ENCODE measurements at regions not wholly inside any gene's neighbourhood (a gene's known extent, or its start where the extent isn't known, plus 50 kb on each side); places are given as distances from the start of the nearest gene placed in this dataset.
"Not testable (repeated sequence)": the region's sequence is repeated elsewhere in the genome, so short reads cannot be mapped to it uniquely, and the experiment has no call there.

DNA sequence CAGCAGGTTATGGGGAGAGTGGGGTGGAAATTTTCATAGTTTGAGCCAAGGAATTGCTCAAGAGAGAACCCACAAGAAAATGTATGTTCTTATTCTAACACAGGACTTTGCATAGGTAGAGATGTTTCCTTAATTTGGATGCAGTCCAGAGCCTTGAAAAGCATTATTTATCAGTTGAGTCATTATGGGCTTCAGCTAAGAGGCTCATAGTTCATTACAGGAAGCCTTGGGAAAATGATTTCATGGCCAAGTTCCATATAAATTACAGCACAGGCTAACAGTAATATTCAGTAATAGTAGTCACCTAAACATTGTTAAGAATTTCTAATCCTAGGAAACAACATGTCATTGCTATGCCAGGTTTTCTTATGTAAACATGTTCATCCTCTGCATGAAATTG is 131.1 kb upstream of the PTPRZ1 start:
- H3K4me3 ChIP-seq = no peak overlapping the region
- no peaks in the 10 kb centered on the region for H3K36me3 ChIP-seq
- no peak for DNase-seq (ENCODE audit: low spot score)
- H3K4me1 ChIP-seq (replicated peaks) = no peaks in the 10 kb centered on the region
- intact Hi-C loops (cut with DNase I) = no loop called here
- no peak overlapping the region for H3K27ac ChIP-seq
- TF ChIP-seq, protein P1, sequence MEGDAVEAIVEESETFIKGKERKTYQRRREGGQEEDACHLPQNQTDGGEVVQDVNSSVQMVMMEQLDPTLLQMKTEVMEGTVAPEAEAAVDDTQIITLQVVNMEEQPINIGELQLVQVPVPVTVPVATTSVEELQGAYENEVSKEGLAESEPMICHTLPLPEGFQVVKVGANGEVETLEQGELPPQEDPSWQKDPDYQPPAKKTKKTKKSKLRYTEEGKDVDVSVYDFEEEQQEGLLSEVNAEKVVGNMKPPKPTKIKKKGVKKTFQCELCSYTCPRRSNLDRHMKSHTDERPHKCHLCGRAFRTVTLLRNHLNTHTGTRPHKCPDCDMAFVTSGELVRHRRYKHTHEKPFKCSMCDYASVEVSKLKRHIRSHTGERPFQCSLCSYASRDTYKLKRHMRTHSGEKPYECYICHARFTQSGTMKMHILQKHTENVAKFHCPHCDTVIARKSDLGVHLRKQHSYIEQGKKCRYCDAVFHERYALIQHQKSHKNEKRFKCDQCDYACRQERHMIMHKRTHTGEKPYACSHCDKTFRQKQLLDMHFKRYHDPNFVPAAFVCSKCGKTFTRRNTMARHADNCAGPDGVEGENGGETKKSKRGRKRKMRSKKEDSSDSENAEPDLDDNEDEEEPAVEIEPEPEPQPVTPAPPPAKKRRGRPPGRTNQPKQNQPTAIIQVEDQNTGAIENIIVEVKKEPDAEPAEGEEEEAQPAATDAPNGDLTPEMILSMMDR (IDR thresholded peaks at IDR 0.05) = no peak
- no peak for TF ChIP-seq POLR2AphosphoS5 (IDR thresholded peaks at IDR 0.05)
- no peak for TF ChIP-seq POLR2A (IDR thresholded peaks at IDR 0.05)
- no peaks in the 10 kb centered on the region for H3K9me3 ChIP-seq
- no peaks in the 10 kb centered on the region for H3K27me3 ChIP-seq (replicated peaks; ENCODE audit: insufficient read depth)

DNA sequence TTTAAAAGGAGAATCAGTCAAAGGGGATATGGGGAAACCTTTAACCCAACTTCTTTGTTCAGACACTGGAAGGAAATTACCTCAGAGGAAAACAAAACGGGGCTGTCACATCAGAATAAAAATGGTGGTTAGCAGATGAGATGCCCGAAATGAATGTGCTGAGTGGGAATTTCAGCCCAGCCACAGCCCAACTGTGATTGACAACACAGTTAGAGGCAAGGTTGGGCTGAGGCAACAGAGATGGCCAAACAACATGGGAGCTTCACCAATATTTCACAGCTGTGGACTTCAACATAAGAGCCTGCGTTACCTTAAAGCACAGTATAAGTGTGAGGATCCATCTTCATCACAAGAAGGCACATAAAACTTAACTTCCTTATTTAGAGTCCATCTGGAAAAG is 133.5 kb upstream of the PTPRZ1 start:
- TF ChIP-seq POLR2A (IDR thresholded peaks at IDR 0.05) (no peak), POLR2AphosphoS5 (IDR thresholded peaks at IDR 0.05) (no peak)
- TF ChIP-seq, protein P1 (IDR thresholded peaks at IDR 0.05) = no peak
- 78% methylated on average over 3 of the region's 3 CpGs for WGBS
- Histone ChIP-seq H3K4me1 (replicated peaks) (no peaks in the 10 kb centered on the region), H3K36me3 (no peaks in the 10 kb centered on the region), H3K27me3 (replicated peaks; ENCODE audit: insufficient read depth) (no peaks in the 10 kb centered on the region), H3K9me3 (no peaks in the 10 kb centered on the region), H3K4me3 (no peak overlapping the region), H3K27ac (no peak overlapping the region)
- DNase-seq (ENCODE audit: low spot score) = no peak
- intact Hi-C loops (cut with DNase I) = no loop called here

DNA sequence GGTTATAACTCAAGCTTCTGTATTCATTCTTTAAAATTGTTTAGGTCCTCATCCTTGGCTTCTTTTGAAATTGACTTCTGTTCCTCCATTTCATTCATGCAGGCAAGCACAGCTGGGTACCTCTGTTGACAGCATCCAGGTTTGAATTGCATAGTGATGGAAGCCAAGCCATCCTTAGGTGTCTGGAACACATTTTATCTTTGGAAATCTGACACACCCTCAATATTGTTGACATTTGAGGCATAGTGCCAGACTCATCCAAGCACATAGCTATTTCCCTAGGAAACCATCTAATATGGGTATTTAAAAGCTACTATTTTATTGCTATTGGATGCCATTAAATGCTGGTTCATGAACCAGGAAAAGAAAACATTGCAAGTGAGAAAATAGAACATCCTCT is 142.1 kb upstream of the PTPRZ1 start:
- Histone ChIP-seq H3K27ac (no peak overlapping the region), H3K27me3 (replicated peaks; ENCODE audit: insufficient read depth) (no peaks in the 10 kb centered on the region), H3K36me3 (no peaks in the 10 kb centered on the region), H3K9me3 (no peaks in the 10 kb centered on the region), H3K4me3 (no peak overlapping the region), H3K4me1 (replicated peaks) (no peaks in the 10 kb centered on the region)
- TF ChIP-seq, protein P1 (IDR thresholded peaks at IDR 0.05) = no peak
- no peak for TF ChIP-seq POLR2A (IDR thresholded peaks at IDR 0.05)
- TF ChIP-seq POLR2AphosphoS5 (IDR thresholded peaks at IDR 0.05) = no peak
- intact Hi-C loops (cut with DNase I) = no loop called here
- no peak for DNase-seq (ENCODE audit: low spot score)

DNA sequence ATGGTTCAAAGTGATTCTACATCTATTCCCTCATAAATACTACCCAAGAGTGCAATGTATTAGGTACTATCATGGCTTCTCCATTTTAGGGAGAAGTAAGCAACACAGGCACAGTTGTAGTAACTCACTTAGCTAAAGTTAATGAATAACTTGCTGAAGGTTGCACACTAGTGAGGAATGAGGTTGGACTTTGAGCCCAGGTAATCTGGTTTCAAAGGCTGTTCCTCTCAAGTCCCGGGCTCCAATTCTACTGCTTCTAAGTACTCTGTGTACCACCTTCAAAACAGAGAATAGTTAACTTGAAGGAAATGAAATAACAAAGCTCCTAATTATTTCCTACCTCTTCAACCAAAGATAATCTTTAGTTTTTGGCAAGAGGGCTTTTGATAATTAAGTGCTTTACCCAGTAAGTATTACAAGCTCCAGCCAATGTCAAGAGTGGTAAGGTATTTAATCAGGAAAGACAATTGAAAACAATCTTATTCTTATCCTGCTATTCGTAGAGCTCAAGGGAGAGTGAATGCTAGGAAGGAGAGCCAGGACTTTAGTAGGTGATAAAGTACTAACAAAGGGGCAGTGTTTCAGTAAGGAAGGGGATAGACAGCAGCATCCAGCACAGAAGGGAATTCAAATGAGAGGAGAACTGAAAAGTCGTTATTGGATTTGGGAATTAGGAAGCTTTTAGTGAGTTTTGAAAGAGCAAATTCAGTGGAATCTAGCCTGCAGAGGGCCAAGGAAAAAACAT is 158.2 kb upstream of the PTPRZ1 start:
- no peak for DNase-seq (ENCODE audit: low spot score)
- intact Hi-C loops (cut with DNase I) = no loop called here
- H3K9me3 ChIP-seq = no peaks in the 10 kb centered on the region
- no peak overlapping the region for H3K27ac ChIP-seq
- no peak overlapping the region for H3K4me3 ChIP-seq
- no peak for TF ChIP-seq POLR2A (IDR thresholded peaks at IDR 0.05)
- TF ChIP-seq, protein P1 (IDR thresholded peaks at IDR 0.05) = no peak
- TF ChIP-seq POLR2AphosphoS5 (IDR thresholded peaks at IDR 0.05) = no peak
- H3K4me1 ChIP-seq (replicated peaks) = no peaks in the 10 kb centered on the region
- H3K36me3 ChIP-seq = no peaks in the 10 kb centered on the region
- WGBS = 35% methylated on average over 3 of the region's 3 CpGs
- H3K27me3 ChIP-seq (replicated peaks; ENCODE audit: insufficient read depth) = no peaks in the 10 kb centered on the region

DNA sequence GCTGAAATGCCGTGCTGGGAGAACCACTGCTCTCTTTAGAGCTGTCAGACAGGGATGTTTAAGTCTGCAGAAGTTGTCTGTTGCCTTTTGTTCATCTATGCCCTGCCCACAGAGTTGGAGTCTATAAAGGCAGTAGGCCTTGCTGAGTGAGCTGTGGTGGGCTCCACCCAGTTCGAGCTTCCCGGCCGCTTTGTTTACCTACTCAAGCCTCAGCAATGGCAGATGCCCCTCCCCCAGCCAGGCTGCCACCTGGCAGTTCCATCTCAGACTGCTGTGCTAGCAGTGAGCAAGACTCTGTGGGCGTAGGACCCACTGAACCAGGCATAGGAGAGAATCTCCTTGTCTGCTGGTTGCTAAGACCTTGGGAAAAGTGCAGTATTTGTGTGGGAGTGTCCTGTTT is 160.0 kb upstream of the PTPRZ1 start:
- H3K4me3 ChIP-seq; H3K36me3 ChIP-seq; H3K27ac ChIP-seq; DNase-seq (ENCODE audit: low spot score); intact Hi-C loops (cut with DNase I); H3K4me1 ChIP-seq (replicated peaks); H3K9me3 ChIP-seq; H3K27me3 ChIP-seq (replicated peaks; ENCODE audit: insufficient read depth): not testable (repeated sequence)
- WGBS = 41% methylated on average over 5 of the region's 5 CpGs
